Ishikawa (cell line): ENCODE measurements at regions not wholly inside any gene's neighbourhood (a gene's known extent, or its start where the extent isn't known, plus 50 kb on each side); places are given as distances from the start of the nearest gene placed in this dataset.

ENCODE experiments used
- CEBPB ChIP-seq: IDR thresholded peaks from 2 replicates; pipeline ENCODE4 v1.6.1; 2012
- CREB1 ChIP-seq: IDR thresholded peaks from 2 replicates; pipeline ENCODE4 v1.6.1; 2012; ENCODE audit warnings: low read depth
- EGR1 ChIP-seq: IDR thresholded peaks from 2 replicates; pipeline ENCODE4 v1.6.1; 2012
- EP300 ChIP-seq: IDR thresholded peaks from 2 replicates; pipeline ENCODE4 v1.6.1; 2012; ENCODE audit warnings: borderline replicate concordance
- FOXM1 ChIP-seq: IDR thresholded peaks from 2 replicates; pipeline ENCODE4 v1.6.1; 2012; ENCODE audit warnings: low read depth, borderline replicate concordance
- NFIC ChIP-seq: IDR thresholded peaks from 2 replicates; pipeline ENCODE4 v1.6.1; 2012
- RAD21 ChIP-seq: IDR thresholded peaks from 2 replicates; pipeline ENCODE4 v1.6.1; 2012; ENCODE audit warnings: low read depth
- TAF1 ChIP-seq: IDR thresholded peaks from 2 replicates; pipeline ENCODE4 v1.6.1; 2012; ENCODE audit warnings: low read depth, mild to moderate bottlenecking
- TCF12 ChIP-seq: IDR thresholded peaks from 2 replicates; pipeline ENCODE4 v1.6.1; 2012; ENCODE audit warnings: low read depth
- TEAD4 ChIP-seq: IDR thresholded peaks from 2 replicates; pipeline ENCODE4 v1.6.1; 2012
- YY1 ChIP-seq: IDR thresholded peaks from 2 replicates; pipeline ENCODE4 v1.6.1; 2012; ENCODE audit warnings: low read depth
- ZBTB7A ChIP-seq: IDR thresholded peaks from 2 replicates; pipeline ENCODE4 v1.6.1; 2012; ENCODE audit warnings: low read depth
- TF ChIP-seq, protein P1 (sequence below): IDR thresholded peaks from 2 replicates; pipeline ENCODE4 v1.6.1; 2012
- TF ChIP-seq, protein P2 (sequence below): IDR thresholded peaks from 2 replicates; pipeline ENCODE4 v1.6.1; 2012; ENCODE audit warnings: low read depth, mild to moderate bottlenecking
- TF ChIP-seq, protein P3 (sequence below): IDR thresholded peaks from 2 replicates; pipeline ENCODE4 v1.6.1; 2012

DNA sequence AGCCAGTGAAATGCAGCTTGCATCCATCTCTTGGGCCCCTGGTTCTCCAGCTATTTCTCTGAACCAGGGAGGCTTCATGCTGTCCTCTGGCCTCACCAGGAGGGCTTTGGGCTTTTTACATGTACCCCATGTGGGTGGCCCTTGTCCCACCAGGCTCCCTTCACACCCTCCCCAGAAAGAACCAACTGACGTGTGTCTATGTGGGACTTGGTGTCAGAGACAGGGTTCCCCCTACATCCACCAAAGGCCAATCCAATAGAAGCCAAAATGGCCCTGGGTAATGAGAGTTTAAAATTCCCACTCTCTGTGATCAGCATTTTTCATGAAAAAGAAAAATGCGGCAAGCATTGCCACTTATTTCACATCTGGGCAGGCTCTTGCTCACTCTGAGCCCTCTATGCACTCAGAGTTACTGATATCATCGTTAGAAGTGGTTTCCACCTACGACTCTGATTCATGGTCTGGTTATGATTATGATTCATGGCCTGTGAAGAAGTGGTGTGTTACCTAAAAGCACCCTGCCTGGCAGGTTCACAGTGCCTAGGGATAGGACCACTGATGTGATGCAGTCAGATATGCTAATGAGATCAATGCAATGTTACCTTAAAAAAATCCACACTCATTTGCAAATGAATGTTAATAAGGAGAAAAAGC is 133.5 kb downstream of the BUB3 start:
- no peak for TF ChIP-seq NFIC
- TF ChIP-seq TCF12, result no peak
- TF ChIP-seq TAF1, result no peak
- no peak for TF ChIP-seq CEBPB
- peak; percentile 37; the same call in 1 of the 2 replicates for TF ChIP-seq EP300

DNA sequence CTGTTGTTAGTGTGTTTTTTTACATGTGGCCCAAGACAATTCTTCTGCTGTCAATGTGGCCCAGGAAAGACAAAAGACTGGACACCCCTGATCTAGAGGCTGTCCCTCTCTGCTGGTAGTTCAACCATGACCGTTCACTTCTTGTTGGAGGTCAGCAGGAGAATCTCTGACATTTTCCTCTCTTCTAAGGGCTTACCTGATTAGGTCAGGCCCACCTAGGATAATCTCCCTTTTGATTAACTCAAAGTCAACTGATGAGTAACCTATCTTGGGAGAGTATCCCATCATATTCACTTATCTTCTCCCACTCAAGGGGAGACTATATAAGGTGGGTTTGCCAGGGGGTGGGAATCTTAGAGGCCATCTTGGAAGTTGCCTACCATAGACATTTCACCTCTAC is 135.2 kb downstream of the BUB3 start:
- no peak for TF ChIP-seq FOXM1
- TF ChIP-seq EGR1, result no peak

DNA sequence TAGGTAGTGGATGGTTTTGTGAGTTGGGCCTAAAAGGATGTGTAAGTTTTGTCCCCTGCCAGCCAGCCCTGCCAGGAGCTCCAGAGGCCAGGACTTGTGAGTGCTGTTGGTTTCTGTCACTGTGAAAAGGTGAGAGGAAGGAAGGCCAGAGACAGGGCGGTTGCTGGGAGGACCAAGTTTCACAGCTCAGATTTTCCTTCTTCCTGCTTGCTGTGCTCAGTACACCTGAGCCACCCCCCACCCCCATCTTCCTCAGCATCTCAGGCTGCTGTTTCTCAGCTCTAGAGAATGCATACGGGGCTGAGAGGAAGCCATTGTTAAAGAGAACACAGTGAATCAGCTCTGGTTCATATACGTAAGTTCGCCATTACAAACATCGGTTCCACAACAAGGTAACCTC is 139.9 kb downstream of the BUB3 start:
- no peak for TF ChIP-seq FOXM1
- TF ChIP-seq, protein P1, sequence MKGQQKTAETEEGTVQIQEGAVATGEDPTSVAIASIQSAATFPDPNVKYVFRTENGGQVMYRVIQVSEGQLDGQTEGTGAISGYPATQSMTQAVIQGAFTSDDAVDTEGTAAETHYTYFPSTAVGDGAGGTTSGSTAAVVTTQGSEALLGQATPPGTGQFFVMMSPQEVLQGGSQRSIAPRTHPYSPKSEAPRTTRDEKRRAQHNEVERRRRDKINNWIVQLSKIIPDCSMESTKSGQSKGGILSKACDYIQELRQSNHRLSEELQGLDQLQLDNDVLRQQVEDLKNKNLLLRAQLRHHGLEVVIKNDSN, result no peak
- TF ChIP-seq, protein P2, sequence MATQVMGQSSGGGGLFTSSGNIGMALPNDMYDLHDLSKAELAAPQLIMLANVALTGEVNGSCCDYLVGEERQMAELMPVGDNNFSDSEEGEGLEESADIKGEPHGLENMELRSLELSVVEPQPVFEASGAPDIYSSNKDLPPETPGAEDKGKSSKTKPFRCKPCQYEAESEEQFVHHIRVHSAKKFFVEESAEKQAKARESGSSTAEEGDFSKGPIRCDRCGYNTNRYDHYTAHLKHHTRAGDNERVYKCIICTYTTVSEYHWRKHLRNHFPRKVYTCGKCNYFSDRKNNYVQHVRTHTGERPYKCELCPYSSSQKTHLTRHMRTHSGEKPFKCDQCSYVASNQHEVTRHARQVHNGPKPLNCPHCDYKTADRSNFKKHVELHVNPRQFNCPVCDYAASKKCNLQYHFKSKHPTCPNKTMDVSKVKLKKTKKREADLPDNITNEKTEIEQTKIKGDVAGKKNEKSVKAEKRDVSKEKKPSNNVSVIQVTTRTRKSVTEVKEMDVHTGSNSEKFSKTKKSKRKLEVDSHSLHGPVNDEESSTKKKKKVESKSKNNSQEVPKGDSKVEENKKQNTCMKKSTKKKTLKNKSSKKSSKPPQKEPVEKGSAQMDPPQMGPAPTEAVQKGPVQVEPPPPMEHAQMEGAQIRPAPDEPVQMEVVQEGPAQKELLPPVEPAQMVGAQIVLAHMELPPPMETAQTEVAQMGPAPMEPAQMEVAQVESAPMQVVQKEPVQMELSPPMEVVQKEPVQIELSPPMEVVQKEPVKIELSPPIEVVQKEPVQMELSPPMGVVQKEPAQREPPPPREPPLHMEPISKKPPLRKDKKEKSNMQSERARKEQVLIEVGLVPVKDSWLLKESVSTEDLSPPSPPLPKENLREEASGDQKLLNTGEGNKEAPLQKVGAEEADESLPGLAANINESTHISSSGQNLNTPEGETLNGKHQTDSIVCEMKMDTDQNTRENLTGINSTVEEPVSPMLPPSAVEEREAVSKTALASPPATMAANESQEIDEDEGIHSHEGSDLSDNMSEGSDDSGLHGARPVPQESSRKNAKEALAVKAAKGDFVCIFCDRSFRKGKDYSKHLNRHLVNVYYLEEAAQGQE, result no peak
- TF ChIP-seq EP300, result no peak
- TF ChIP-seq YY1, result no peak
- TF ChIP-seq CREB1, result no peak
- TF ChIP-seq, protein P3, sequence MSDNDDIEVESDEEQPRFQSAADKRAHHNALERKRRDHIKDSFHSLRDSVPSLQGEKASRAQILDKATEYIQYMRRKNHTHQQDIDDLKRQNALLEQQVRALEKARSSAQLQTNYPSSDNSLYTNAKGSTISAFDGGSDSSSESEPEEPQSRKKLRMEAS, result no peak
- no peak for TF ChIP-seq TAF1

DNA sequence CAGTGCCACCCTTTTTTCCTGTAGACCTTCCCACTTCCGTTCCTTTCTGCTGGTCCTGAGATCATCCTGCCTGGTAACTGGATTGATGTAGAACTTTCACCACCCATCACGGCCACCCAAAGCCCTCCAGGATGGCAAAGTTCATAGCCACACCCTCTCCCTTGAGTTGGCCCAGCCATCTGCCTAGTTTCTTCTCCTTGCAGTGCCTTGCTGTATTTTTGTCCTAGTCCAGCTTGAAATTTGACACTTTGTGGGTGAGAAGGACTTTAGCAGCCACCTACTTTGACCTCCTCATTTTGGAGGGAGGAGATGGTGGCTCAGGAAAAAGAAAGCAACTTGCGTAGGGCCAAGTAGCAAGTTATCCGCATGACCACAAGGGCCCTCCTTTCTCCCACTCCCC is 140.7 kb downstream of the BUB3 start:
- TF ChIP-seq CREB1, result no peak
- TF ChIP-seq ZBTB7A, result no peak
- no peak for TF ChIP-seq TEAD4
- no peak for TF ChIP-seq YY1

DNA sequence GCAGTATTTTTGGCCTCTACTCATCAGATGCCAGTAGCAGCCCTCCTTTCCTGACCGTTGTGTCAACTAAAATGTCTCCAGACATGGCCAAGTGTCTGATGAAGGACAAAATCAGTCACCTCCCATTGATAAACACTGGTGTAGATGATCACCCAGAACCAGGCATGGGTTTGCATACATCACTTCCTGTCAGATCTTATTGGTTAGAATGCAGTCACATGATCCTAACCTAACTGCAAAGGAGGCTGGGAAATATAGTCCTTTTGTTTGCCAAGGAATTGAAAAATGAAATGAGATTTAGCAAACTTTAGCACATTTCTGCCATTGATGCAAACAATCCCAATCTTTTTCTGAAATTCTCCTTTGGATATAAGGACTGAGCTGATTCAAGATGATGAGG is 141.4 kb downstream of the BUB3 start:
- TF ChIP-seq EP300 (no peak), ZBTB7A (no peak), TEAD4 (no peak)
- TF ChIP-seq, protein P1, result peak; percentile 85

DNA sequence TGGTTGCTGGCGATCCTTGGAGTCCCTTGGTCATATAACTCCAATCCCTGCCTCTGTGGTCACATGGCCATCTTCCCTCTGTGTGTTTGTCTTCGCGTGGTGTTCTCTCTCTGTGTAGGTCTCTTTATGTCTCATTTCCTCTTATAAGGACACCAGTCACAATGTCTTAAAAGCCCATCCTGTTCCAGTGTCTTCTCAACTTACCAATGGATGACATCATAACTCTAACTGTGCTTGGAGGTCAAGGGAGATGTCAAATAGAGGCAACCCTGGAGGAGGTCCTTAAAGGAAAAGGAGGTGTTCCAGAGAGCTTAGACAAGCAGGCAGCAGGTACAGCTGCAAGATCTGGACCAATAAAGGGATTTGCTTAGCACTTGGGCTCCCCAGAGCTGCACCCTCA is 143.0 kb downstream of the BUB3 start:
- TF ChIP-seq CEBPB, result no peak
- no peak for TF ChIP-seq EGR1
- no peak for TF ChIP-seq YY1
- TF ChIP-seq, protein P2, result no peak
- TF ChIP-seq NFIC, result no peak
- TF ChIP-seq TEAD4, result no peak
- TF ChIP-seq, protein P3, result no peak
- TF ChIP-seq TCF12, result no peak
- TF ChIP-seq ZBTB7A, result no peak
- no peak for TF ChIP-seq FOXM1
- TF ChIP-seq EP300, result no peak
- no peak for TF ChIP-seq RAD21
- TF ChIP-seq CREB1, result no peak
- TF ChIP-seq, protein P1, result no peak
- no peak for TF ChIP-seq TAF1

DNA sequence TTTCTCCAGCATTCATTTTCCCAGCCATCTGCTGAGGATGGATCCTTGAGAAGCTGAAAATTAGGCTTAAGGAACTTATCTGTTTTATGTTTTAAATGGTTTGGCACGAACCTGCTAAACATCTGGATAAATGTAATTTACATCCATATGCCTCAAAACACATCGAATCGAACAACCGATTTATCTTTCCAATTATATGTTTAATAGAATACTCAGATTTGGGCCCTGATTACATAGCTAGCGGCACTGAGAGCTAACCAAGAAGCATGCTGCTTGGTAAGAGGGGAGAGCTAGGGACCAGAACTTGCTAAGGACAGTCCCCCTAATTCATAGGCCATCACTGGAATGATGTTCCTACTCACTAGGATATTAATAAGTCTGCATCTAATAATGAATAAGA is 144.4 kb downstream of the BUB3 start:
- TF ChIP-seq, protein P1, result no peak
- TF ChIP-seq, protein P3, result no peak
- TF ChIP-seq EGR1 (no peak), TEAD4 (no peak), YY1 (no peak), TAF1 (no peak), CREB1 (no peak), NFIC (no peak), FOXM1 (no peak), EP300 (no peak)
- TF ChIP-seq, protein P2, result no peak
